HT-29 (cell line): ENCODE measurements at regions not wholly inside any gene's neighbourhood (a gene's known extent, or its start where the extent isn't known, plus 50 kb on each side); places are given as distances from the start of the nearest gene placed in this dataset.

ENCODE experiments used
- DNase-seq: peaks from one replicate; pipeline ENCODE4 v3.0.0-alpha.2; 2015; ENCODE audit warnings: low spot score

GRCh38 chr11:42591841-42592240, 720.0 kb upstream of the API5 start:
- no peak for DNase-seq

DNA sequence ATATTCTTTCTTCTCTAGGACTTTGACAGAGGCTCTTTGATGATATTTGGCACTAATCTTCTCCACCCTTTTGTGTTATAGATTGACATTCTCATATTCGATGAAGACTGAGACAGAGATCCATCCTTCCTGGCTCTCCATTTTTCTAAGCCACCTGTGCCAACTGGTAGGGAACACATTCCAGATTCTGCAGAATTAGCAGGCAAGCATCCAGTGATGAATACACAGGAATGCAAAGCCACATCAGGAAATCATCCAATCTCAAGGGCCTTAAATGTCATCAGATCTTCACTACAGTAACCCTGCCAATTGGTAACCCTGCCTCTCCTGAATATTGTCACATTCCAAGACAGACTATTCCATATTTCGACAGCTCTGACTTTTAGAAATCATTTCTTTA, 718.4 kb upstream of the API5 start:
- no peak for DNase-seq

- no peak for DNase-seq
Measured at GRCh38 chr11:42595876-42596275, 715.9 kb upstream of the API5 start.

DNA sequence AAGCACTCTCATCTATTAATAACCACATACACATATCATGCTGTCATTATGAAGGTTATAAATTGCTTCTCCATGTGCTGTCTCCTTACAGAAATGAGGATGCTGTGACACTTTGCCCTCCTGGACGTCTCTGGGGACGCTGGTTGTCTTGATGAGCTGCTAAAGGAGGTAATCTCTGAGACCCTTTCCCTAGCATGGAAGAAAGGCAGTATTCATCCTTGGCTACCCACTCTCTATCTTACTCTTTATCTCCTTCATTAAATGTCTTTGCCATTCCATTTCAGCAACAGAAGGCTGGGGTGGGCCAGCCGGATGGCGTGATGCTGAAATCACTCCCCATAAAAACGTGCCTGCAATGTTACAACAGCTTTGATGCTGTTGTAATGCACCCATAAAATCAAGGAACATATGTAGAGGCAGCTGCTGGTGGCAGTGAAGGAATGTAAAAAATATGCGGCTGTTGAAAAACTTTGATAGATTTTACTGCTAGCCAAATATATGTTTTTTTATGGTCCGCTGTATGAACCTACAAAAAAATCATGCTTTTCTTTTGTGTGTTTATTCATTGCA, 715.1 kb upstream of the API5 start:
- DNase-seq: no peak

GRCh38 chr11:42598341-42598740, 713.5 kb upstream of the API5 start:
- DNase-seq: no peak

DNA sequence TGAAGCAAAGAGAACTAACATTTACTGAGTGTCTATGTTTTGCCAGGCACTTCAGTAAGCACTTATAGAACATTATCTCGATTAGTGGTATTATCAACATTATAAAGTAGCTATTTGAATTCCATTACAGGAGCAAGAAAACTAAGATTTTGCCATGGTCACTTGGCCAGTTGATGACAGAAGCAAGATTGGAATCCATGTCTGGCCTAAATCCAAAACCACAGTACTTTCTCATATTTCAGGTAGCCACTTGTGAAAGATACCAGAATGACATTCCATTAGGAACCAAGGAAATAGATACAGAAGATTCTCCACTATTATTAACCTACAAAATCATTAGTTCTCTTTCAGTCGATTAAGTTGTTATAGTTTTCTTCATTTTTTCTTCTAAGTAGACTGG, 691.0 kb upstream of the API5 start:
- no peak for DNase-seq

GRCh38 chr11:42625757-42626665, 685.8 kb upstream of the API5 start:
- no peak for DNase-seq

DNA sequence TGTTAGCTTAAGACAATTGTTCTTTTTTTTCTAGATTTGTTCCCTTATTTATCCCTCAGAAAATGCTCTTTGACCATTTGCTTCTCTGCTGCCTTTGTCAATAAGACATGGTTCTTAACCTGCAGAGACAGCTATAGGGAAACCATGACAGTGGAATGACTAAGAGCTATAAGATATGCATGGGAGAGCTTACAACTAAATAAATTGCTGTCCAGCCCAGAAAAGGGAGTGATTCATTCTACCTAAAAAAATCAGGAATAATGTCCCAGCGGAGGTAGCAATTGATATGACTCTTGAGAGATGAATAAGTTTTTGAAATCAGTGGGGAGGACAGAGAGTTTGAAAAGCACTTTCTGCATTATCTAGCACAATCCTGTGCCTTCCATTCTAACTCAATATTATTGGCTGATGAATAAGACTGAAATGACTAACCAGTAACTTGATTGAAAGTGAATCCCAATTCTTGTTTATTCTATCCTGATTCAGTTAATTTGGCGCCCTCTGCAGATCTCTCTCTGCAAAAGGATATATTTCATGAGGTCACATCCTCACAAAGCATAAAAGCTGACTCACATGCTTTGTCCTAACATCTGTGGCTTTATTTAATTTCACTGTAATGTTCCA, 680.5 kb upstream of the API5 start:
- peak; percentile 47 for DNase-seq

GRCh38 chr11:42646959-42647358, 664.8 kb upstream of the API5 start:
- no peak for DNase-seq

DNA sequence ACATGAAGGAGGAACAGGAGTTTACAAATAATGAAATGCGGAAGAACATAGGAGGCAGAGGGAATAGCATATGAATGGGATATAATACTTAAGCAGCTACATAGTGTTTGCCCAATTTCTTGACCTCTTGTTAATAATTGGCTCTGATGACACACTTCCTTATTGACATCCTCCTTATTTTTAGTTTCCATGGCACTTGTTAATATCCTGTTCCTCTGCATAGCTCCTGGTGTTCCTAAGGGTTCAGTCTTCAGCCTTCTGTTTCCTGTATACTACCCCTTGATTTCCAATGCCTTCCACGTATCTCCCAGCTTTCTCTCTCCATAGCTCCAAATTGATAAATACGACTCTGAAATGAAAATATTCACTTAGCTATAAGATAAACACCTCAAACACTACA, 663.8 kb upstream of the API5 start:
- peak; percentile 9 for DNase-seq

GRCh38 chr11:42651621-42652020, 660.2 kb upstream of the API5 start:
- no peak for DNase-seq

- no peak for DNase-seq
Measured at GRCh38 chr11:42657169-42657568, 654.6 kb upstream of the API5 start.

DNA sequence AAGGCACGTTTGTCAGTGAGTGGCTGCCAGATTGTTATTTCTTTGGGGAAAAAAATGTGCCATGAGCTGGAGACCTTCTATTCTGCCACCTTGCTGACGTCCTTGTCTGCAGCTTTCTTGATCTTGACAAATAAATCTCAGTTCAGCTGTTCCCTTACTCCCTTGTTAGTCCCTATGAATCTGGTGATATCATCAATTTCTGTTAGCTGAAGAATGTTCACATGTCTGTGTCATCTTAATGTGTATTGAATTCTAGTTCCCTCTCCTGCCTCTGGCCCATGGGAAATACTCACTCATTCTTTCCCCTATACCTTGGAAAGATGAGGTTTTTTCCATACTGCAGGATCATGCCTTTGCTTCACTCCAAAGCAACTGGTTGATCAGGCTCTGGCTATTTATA, 649.9 kb upstream of the API5 start:
- no peak for DNase-seq

DNA sequence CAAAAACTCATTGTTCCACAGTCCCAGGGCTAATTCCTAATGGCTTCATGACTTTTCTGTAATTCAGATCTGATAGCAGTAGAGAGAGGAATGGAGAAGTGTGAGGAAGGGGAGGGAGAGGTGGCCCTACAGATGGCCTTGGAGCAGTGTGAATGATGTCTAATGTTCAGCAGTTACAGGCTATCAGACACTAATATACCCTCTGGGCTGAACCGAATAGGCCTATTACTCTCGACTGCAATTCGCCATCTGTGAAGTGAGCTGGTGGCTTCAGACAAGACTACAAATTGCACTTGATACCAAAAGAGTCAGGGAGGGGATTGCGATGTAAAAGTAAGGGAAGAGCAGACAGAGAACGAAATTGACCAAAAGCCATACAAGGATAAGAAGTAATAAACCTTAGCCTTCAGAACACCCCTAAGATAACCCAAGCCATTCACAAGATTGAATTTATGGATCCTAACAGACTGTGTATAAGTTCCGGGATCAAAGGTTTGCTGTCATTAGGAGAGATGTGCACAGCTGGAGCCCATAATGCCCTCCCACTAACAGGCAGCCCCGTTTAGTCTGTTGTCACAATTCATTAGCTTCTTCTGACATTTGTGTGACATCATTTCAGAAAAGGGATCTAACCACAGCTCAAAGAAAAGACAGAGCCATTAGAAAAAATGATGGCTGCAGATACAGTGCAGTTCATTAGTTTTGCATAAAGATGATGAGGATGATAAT, 642.4 kb upstream of the API5 start:
- no peak for DNase-seq

DNA sequence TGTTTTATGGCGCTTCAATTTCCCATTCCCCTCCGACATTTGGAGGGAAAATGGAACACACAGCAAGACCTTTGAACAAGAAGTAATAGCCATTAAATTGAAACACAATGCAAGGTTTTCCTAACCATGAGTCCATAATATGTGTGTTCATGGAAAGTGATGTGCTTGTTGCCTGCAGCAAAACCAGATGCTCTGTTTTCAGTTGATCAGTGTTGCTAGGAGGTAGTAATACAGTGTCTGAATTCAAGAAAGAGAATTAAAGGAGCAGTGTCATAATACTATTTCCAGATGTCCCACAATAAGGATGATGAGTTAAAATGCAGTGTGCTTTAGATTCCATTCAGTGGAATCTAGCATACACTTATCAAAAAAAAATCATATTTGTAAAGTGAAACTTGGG, 637.4 kb upstream of the API5 start:
- no peak for DNase-seq

GRCh38 chr11:42707541-42707940, 604.3 kb upstream of the API5 start:
- no peak for DNase-seq

DNA sequence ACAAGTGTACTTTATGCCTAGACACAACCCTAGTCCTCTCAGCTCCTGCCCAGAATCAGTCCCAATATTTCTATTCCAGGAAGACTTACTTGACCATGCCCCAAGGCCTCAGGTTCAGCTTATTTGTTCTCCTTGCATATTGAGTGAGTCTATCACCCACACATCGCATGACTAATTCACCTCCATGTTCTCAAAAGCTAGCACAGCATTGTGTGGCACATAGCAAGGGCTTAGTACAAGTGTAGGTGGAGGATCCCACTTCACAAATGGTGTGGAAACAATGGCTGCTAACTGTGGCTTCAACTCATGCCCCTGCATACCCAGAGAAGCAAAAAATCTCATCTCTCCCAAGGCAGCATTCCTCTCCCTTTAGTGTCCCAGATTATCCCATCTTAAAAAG, 602.6 kb upstream of the API5 start:
- no peak for DNase-seq

GRCh38 chr11:42713279-42713678, 598.5 kb upstream of the API5 start:
- no peak for DNase-seq

GRCh38 chr11:42713753-42714152, 598.0 kb upstream of the API5 start:
- no peak for DNase-seq

DNA sequence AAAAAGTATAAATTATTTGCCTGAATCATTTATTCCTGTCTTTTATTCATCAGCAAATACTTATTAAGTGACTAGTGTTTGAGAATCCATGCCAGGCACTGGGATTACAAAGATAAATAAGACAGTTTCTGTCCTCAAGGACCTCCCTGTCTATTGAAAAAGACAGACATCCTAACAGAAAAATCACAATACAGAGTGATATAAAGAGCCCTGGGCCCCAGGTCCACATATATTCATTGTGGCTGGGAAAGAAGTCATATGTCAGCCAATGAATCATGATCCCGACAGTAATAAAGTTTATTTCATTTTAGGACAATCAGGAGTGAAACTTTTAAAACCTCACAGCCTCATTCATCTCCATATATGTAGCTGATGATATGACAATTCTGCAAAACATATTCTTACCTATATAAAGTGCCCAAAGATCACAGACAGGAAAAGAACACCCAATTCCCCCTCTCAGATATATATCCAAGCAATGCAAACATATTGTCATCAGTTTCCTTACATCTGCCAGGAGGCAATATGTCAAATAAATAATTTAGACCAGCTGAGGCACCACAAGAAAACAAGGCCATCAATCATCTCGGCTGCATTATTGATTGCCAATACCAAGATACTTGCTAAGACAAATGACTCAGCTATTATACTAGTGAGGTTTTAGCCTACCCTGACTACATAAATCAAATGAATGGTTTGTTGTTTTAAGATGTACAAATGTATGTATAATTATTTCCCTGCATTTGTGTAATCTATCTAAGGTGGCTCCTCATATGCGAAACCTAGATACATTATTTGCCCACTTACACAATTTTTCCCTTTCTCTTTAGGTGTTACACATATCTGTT, 590.9 kb upstream of the API5 start:
- no peak for DNase-seq

DNA sequence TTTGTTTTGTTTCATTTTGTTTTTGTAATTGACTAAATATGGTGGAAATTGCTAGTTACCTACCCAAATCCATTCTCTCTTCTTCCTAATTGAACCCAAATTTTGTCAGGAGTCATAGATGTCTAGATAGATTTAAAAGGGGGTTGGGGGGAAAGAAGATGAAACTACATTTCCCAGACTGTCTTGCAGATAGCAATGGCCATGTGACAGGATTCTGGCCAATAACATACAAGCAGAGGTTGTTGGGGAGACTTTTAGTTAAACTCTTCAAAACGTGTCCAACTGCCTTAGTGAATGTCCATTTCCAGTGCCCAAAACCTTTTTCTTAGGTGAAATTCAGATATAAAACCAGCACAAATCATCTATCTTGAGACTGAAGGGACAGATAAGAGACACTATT, 583.9 kb upstream of the API5 start:
- DNase-seq: no peak
